ENCODE measurements at regions not wholly inside any gene's neighbourhood (a gene's known extent, or its start where the extent isn't known, plus 50 kb on each side); places are given as distances from the start of the nearest gene placed in this dataset.
A peak's percentile ranks its signal among the peaks of the same experiment; 100 is the strongest.

GRCh38 chr1:184199036-184199435 lies 147.5 kb downstream of the TSEN15 start:
- no peaks in the 10 kb centered on the region for H3K27me3 ChIP-seq (ENCODE audit: control insufficient read depth in 3 of 3, insufficient read depth in 3 of 3, low read length in 2 of 3)
- no peak for ATAC-seq (ENCODE audit: insufficient read depth, low FRiP score)
- no peaks in the 10 kb centered on the region for H3K36me3 ChIP-seq (ENCODE audit: control insufficient read depth in 4 of 4, insufficient read depth in 4 of 4, low read length in 4 of 4)
- no peak for DNase-seq
- H3K9ac ChIP-seq (ENCODE audit: insufficient read depth in 1 of 2, low read length in 2 of 2) = no peak overlapping the region
- no peak overlapping the region for H3K4me3 ChIP-seq
- 90 to 100% methylated on average over 1 of the region's 1 CpG for WGBS, 2 donors
- no peaks in the 10 kb centered on the region for H3K9me3 ChIP-seq (ENCODE audit: control insufficient read depth in 4 of 4, insufficient read depth in 3 of 4, low read length in 3 of 4)
- H3K4me1 ChIP-seq (ENCODE audit: control insufficient read depth in 5 of 5, insufficient read depth in 5 of 5, low read length in 5 of 5) = peaks cover 0 to 6% (median 0%) of the 10 kb centered on the region in 5 donors
- no peak for TF ChIP-seq CTCF (IDR thresholded peaks at IDR 0.05; ENCODE audit: control extremely low read depth, extremely low read depth)
- no peak overlapping the region for H3K27ac ChIP-seq (ENCODE audit: low read depth in 1 of 2, low read length in 1 of 2)

- no peak for ATAC-seq (ENCODE audit: insufficient read depth, low FRiP score)
- Histone ChIP-seq H3K9ac (ENCODE audit: insufficient read depth in 1 of 2, low read length in 2 of 2) (no peak overlapping the region), H3K4me1 (ENCODE audit: control insufficient read depth in 5 of 5, insufficient read depth in 5 of 5, low read length in 5 of 5) (peaks cover 0 to under 1% (median 0%) of the 10 kb centered on the region in 5 donors), H3K36me3 (ENCODE audit: control insufficient read depth in 4 of 4, insufficient read depth in 4 of 4, low read length in 4 of 4) (no peaks in the 10 kb centered on the region), H3K27me3 (ENCODE audit: control insufficient read depth in 3 of 3, insufficient read depth in 3 of 3, low read length in 2 of 3) (no peaks in the 10 kb centered on the region), H3K4me3 (no peak overlapping the region), H3K9me3 (ENCODE audit: control insufficient read depth in 4 of 4, insufficient read depth in 3 of 4, low read length in 3 of 4) (no peaks in the 10 kb centered on the region), H3K27ac (ENCODE audit: low read depth in 1 of 2, low read length in 1 of 2) (no peak overlapping the region)
- DNase-seq = no peak
- TF ChIP-seq CTCF (IDR thresholded peaks at IDR 0.05; ENCODE audit: control extremely low read depth, extremely low read depth) = no peak
- WGBS, 2 donors = 65 to 86% methylated on average over 4 of the region's 4 CpGs
These were observed 148.0 kb downstream of the TSEN15 start for GRCh38 chr1:184199438-184200085.

- no peak for DNase-seq
- no peaks in the 10 kb centered on the region for H3K9me3 ChIP-seq (ENCODE audit: control insufficient read depth in 4 of 4, insufficient read depth in 3 of 4, low read length in 3 of 4)
- no peak for ATAC-seq (ENCODE audit: insufficient read depth, low FRiP score)
- no peak for TF ChIP-seq CTCF (IDR thresholded peaks at IDR 0.05; ENCODE audit: control extremely low read depth, extremely low read depth)
- no peaks in the 10 kb centered on the region for H3K36me3 ChIP-seq (ENCODE audit: control insufficient read depth in 4 of 4, insufficient read depth in 4 of 4, low read length in 4 of 4)
- no peaks in the 10 kb centered on the region for H3K27me3 ChIP-seq (ENCODE audit: control insufficient read depth in 3 of 3, insufficient read depth in 3 of 3, low read length in 2 of 3)
- 96 to 97% methylated on average over 2 of the region's 2 CpGs for WGBS, 2 donors
- no peak overlapping the region for H3K27ac ChIP-seq (ENCODE audit: low read depth in 1 of 2, low read length in 1 of 2)
- no peak overlapping the region for H3K9ac ChIP-seq (ENCODE audit: insufficient read depth in 1 of 2, low read length in 2 of 2)
- H3K4me1 ChIP-seq (ENCODE audit: control insufficient read depth in 5 of 5, insufficient read depth in 5 of 5, low read length in 5 of 5) = peaks cover 0 to 5% (median 0%) of the 10 kb centered on the region in 5 donors
- no peak overlapping the region for H3K4me3 ChIP-seq
These were observed 157.1 kb downstream of the TSEN15 start for GRCh38 chr1:184208622-184209021.

GRCh38 chr1:184210031-184210430 lies 158.5 kb downstream of the TSEN15 start:
- DNase-seq = peak in 2 of 3 donors; percentile 16 to 51
- H3K4me3 ChIP-seq = no peak overlapping the region
- peak; percentile 6 for ATAC-seq (ENCODE audit: insufficient read depth, low FRiP score)
- H3K9me3 ChIP-seq (ENCODE audit: control insufficient read depth in 4 of 4, insufficient read depth in 3 of 4, low read length in 3 of 4) = no peaks in the 10 kb centered on the region
- WGBS, 2 donors = 76 to 88% methylated on average over 2 of the region's 2 CpGs
- no peak overlapping the region for H3K9ac ChIP-seq (ENCODE audit: insufficient read depth in 1 of 2, low read length in 2 of 2)
- H3K27ac ChIP-seq (ENCODE audit: low read depth in 1 of 2, low read length in 1 of 2) = no peak overlapping the region
- H3K27me3 ChIP-seq (ENCODE audit: control insufficient read depth in 3 of 3, insufficient read depth in 3 of 3, low read length in 2 of 3) = no peaks in the 10 kb centered on the region
- TF ChIP-seq CTCF (IDR thresholded peaks at IDR 0.05; ENCODE audit: control extremely low read depth, extremely low read depth) = no peak
- H3K4me1 ChIP-seq (ENCODE audit: control insufficient read depth in 5 of 5, insufficient read depth in 5 of 5, low read length in 5 of 5) = peaks cover 0 to 5% (median 0%) of the 10 kb centered on the region in 5 donors
- no peaks in the 10 kb centered on the region for H3K36me3 ChIP-seq (ENCODE audit: control insufficient read depth in 4 of 4, insufficient read depth in 4 of 4, low read length in 4 of 4)
